A673 (cell line): ENCODE measurements at regions not wholly inside any gene's neighbourhood (a gene's known extent, or its start where the extent isn't known, plus 50 kb on each side); places are given as distances from the start of the nearest gene placed in this dataset.

Experiments used
- BruUV-seq: library from RNA; stranded (reverse); fragments of 400-500 nt; replicated peaks from 2 replicates; lab custom pipeline; 2021; lab: Mats Ljungman, UMichigan
- CTCF ChIA-PET: fragments of 300-600 bp; sonication (Branson Sonifier 250); formaldehyde crosslinking; loops from one replicate; lab custom pipeline; 2022; ENCODE audit warnings: antibody characterized with exemption; lab: Charles Lee
- POLR2A ChIA-PET: fragments of 300-600 bp; sonication (Branson Sonifier 250); formaldehyde crosslinking; loops from one replicate; lab custom pipeline; 2022; ENCODE audit warnings: antibody characterized with exemption; ENCODE audit not compliant: low non-redundant PET; lab: Charles Lee
- DNase-seq: peaks from one replicate; pipeline ENCODE4 v3.0.0-alpha.2; 2015; ENCODE audit warnings: low spot score
- H3K27ac ChIP-seq: fragments of 200-600 bp; sonication (generic); 2 replicates; pipeline ENCODE4 v1.5.1; 2016; ENCODE audit warnings: mixed run types, low read depth, mild to moderate bottlenecking, mixed read lengths, antibody characterized with exemption, low read length; ENCODE audit not compliant: poor library complexity, severe bottlenecking
- H3K27me3 ChIP-seq: fragments of 200-600 bp; sonication (generic); replicated peaks from 2 replicates; pipeline ENCODE4 v1.6.1; 2017; ENCODE audit warnings: mixed run types, low read depth, mild to moderate bottlenecking, mixed read lengths, antibody characterized with exemption, low read length; ENCODE audit not compliant: insufficient read depth, poor library complexity
- H3K36me3 ChIP-seq: fragments of 200-600 bp; sonication (generic); 2 replicates; pipeline ENCODE4 v1.6.1; 2016; ENCODE audit warnings: mixed run types, mild to moderate bottlenecking, mixed read lengths, antibody characterized with exemption, low read length; ENCODE audit not compliant: insufficient read depth, poor library complexity, severe bottlenecking
- H3K4me1 ChIP-seq: fragments of 200-600 bp; sonication (generic); 2 replicates; pipeline ENCODE4 v1.6.1; 2017; ENCODE audit warnings: mixed run types, mild to moderate bottlenecking, mixed read lengths, antibody characterized with exemption, low read length; ENCODE audit not compliant: insufficient read depth, poor library complexity, severe bottlenecking
- H3K4me3 ChIP-seq: fragments of 200-600 bp; sonication (generic); 2 replicates; pipeline ENCODE4 v1.5.1; 2016; ENCODE audit warnings: low read depth, mixed run types, mild to moderate bottlenecking, mixed read lengths, low read length; ENCODE audit not compliant: poor library complexity, severe bottlenecking
- H3K9me3 ChIP-seq: fragments of 200-600 bp; sonication (generic); 2 replicates; pipeline ENCODE4 v1.6.1; 2016; ENCODE audit warnings: mixed run types, low read depth, mild to moderate bottlenecking, mixed read lengths, antibody characterized with exemption, low read length; ENCODE audit not compliant: poor library complexity, severe bottlenecking
- CTCF ChIP-seq: fragments of 300-800, 200-600 bp; sonication (generic); conservative IDR thresholded peaks from 2 replicates; pipeline ENCODE4 v1.5.1; 2017; ENCODE audit warnings: low read depth, mild to moderate bottlenecking, antibody characterized with exemption, low read length, moderate library complexity, mixed read lengths
- EZH2 ChIP-seq: fragments of 200-600 bp; sonication (generic); IDR thresholded peaks from 2 replicates; pipeline ENCODE4 v1.6.1; 2017; ENCODE audit warnings: borderline replicate concordance, low read depth, mild to moderate bottlenecking, mixed read lengths, antibody characterized with exemption, low read length; ENCODE audit not compliant: poor library complexity, severe bottlenecking
- intact Hi-C: fragments of 100-400 bp; cut with micrococcal nuclease; formaldehyde crosslinking; loops from one replicate; pipeline ENCODE4 v1.10.0; 2022; ENCODE audit not compliant: unreplicated experiment

DNA sequence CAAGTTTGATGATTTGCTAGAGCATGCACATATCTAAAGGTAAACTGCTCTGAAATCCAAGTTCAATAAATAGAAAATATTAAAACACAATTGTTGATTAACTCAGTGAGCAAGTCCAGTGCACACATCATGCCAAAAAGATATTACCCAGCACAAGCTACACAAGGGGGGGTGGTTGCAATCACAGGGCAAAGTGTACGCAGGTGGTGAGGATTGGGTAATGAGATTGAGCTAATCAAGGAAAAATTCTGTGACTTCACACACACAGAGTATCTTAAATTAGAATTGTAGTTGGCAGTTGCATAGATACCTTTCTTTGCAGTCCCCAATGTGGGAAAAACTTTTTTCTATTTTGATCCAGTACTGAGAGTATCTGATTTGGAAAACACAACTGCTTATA, 156.1 kb upstream of the NTRK2 start:
- intact Hi-C loops, result no loop called here
- H3K4me1 ChIP-seq, result no peaks in the 10 kb centered on the region
- no peaks in the 10 kb centered on the region for H3K27me3 ChIP-seq
- no peaks in the 10 kb centered on the region for H3K36me3 ChIP-seq
- ChIA-PET CTCF (no interaction called here), POLR2A (no interaction called here)
- no peak overlapping the region for H3K4me3 ChIP-seq
- no peak overlapping the region for H3K27ac ChIP-seq
- TF ChIP-seq CTCF, result no peak
- TF ChIP-seq EZH2, result no peak
- no TSS peak for BruUV-seq
- DNase-seq, result no peak
- no peaks in the 10 kb centered on the region for H3K9me3 ChIP-seq

- TF ChIP-seq EZH2, result no peak
- TF ChIP-seq CTCF, result no peak
- intact Hi-C loops, result no loop called here
- BruUV-seq, result no TSS peak
- no peak overlapping the region for H3K27ac ChIP-seq
- H3K4me3 ChIP-seq, result no peak overlapping the region
- ChIA-PET POLR2A (no interaction called here), CTCF (no interaction called here)
- no peaks in the 10 kb centered on the region for H3K9me3 ChIP-seq
- H3K27me3 ChIP-seq, result no peaks in the 10 kb centered on the region
- H3K4me1 ChIP-seq, result no peaks in the 10 kb centered on the region
- no peak for DNase-seq
- H3K36me3 ChIP-seq, result no peaks in the 10 kb centered on the region
These were observed 155.6 kb upstream of the NTRK2 start for GRCh38 chr9:84513979-84514378.

DNA sequence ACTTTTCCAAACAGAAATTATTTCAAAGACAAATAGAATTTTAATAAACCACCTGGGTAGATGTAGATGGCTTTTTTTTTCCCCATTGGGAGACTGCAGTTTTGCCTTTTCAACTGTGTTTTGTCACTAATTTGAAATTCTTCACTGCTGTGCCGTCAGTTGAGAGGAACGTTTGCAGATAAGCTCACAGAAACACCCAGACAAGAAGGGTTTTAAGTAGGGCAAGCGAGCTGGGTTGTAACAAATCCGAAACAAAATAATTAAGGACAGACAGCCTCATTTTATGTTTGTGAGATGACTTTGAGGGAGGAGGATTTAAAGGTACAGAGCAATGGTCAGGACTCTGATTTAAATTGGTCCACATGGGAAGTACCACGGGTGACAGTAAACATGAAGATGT, 155.1 kb upstream of the NTRK2 start:
- ChIA-PET POLR2A (no interaction called here), CTCF (no interaction called here)
- no peaks in the 10 kb centered on the region for H3K9me3 ChIP-seq
- no peaks in the 10 kb centered on the region for H3K4me1 ChIP-seq
- BruUV-seq, result no TSS peak
- H3K4me3 ChIP-seq, result no peak overlapping the region
- no peak overlapping the region for H3K27ac ChIP-seq
- TF ChIP-seq CTCF (no peak), EZH2 (no peak)
- H3K36me3 ChIP-seq, result no peaks in the 10 kb centered on the region
- no peaks in the 10 kb centered on the region for H3K27me3 ChIP-seq
- intact Hi-C loops, result no loop called here
- no peak for DNase-seq
